HPDE6-E6E7 (cell line): ENCODE measurements at regions not wholly inside any gene's neighbourhood (a gene's known extent, or its start where the extent isn't known, plus 50 kb on each side); places are given as distances from the start of the nearest gene placed in this dataset.
A peak's percentile ranks its signal among the peaks of the same experiment; 100 is the strongest.
"Not testable (repeated sequence)": the region's sequence is repeated elsewhere in the genome, so short reads cannot be mapped to it uniquely, and the experiment has no call there.

ENCODE experiments used
- DNase-seq: peaks from one replicate; pipeline ENCODE4 v3.0.0; 2011; ENCODE audit warnings: missing footprints; ENCODE audit errors: extremely low spot score

GRCh38 chr22:41023299-41023623 lies 69.1 kb upstream of the EP300 start:
- DNase-seq, result no peak

- peak; percentile 38 for DNase-seq
Measured at GRCh38 chr22:41028841-41029240, 63.6 kb upstream of the EP300 start.

GRCh38 chr22:41030891-41031290 lies 61.5 kb upstream of the EP300 start:
- no peak for DNase-seq

- no peak for DNase-seq
Measured at GRCh38 chr22:41034706-41035105, 57.7 kb upstream of the EP300 start.

- no peak for DNase-seq
Measured at GRCh38 chr22:41036924-41037323, 55.5 kb upstream of the EP300 start.

- no peak for DNase-seq
Measured at GRCh38 chr22:41038732-41039131, 53.7 kb upstream of the EP300 start.

GRCh38 chr22:41039641-41040040 lies 52.8 kb upstream of the EP300 start:
- DNase-seq, result not testable (repeated sequence)

GRCh38 chr22:41040483-41040882 lies 51.9 kb upstream of the EP300 start:
- DNase-seq, result no peak

- DNase-seq, result no peak
Measured at GRCh38 chr22:41041532-41041931, 50.9 kb upstream of the EP300 start.
